ENCODE measurements at regions not wholly inside any gene's neighbourhood (a gene's known extent, or its start where the extent isn't known, plus 50 kb on each side); places are given as distances from the start of the nearest gene placed in this dataset.
"Not testable (repeated sequence)": the region's sequence is repeated elsewhere in the genome, so short reads cannot be mapped to it uniquely, and the experiment has no call there.

GRCh38 chr13:52931131-52931530, 82.7 kb upstream of the PCDH8 start:
- DNase-seq (ENCODE audit: low spot score): no peak

- no peak for DNase-seq (ENCODE audit: low spot score)
Measured at GRCh38 chr13:52929846-52930245, 81.4 kb upstream of the PCDH8 start.

- DNase-seq (ENCODE audit: low spot score): no peak
Measured at GRCh38 chr13:52926971-52927370, 78.5 kb upstream of the PCDH8 start.

GRCh38 chr13:52925775-52926285, 77.4 kb upstream of the PCDH8 start:
- no peak for DNase-seq (ENCODE audit: low spot score)

- no peak for DNase-seq (ENCODE audit: low spot score)
Measured at GRCh38 chr13:52925251-52925650, 76.8 kb upstream of the PCDH8 start.

GRCh38 chr13:52924289-52925148, 76.1 kb upstream of the PCDH8 start:
- DNase-seq (ENCODE audit: low spot score): no peak

GRCh38 chr13:52922961-52923360, 74.5 kb upstream of the PCDH8 start:
- no peak for DNase-seq (ENCODE audit: low spot score)

- peak; percentile 40 for DNase-seq (ENCODE audit: low spot score)
Measured at GRCh38 chr13:52921194-52921593, 72.8 kb upstream of the PCDH8 start.

- no peak for DNase-seq (ENCODE audit: low spot score)
Measured at GRCh38 chr13:52916486-52916990, 68.1 kb upstream of the PCDH8 start.

- DNase-seq (ENCODE audit: low spot score): no peak
Measured at GRCh38 chr13:52911340-52911739, 62.9 kb upstream of the PCDH8 start.

- DNase-seq (ENCODE audit: low spot score): not testable (repeated sequence)
Measured at GRCh38 chr13:52910318-52910717, 61.9 kb upstream of the PCDH8 start.

GRCh38 chr13:52906122-52906903, 57.9 kb upstream of the PCDH8 start:
- no peak for DNase-seq (ENCODE audit: low spot score)

GRCh38 chr13:52905701-52906100, 57.3 kb upstream of the PCDH8 start:
- DNase-seq (ENCODE audit: low spot score): no peak

- no peak for DNase-seq (ENCODE audit: low spot score)
Measured at GRCh38 chr13:52903320-52903719, 54.9 kb upstream of the PCDH8 start.

GRCh38 chr13:52899206-52899605, 50.8 kb upstream of the PCDH8 start:
- DNase-seq (ENCODE audit: low spot score): no peak
